ENCODE measurements at regions not wholly inside any gene's neighbourhood (a gene's known extent, or its start where the extent isn't known, plus 50 kb on each side); places are given as distances from the start of the nearest gene placed in this dataset.

DNA sequence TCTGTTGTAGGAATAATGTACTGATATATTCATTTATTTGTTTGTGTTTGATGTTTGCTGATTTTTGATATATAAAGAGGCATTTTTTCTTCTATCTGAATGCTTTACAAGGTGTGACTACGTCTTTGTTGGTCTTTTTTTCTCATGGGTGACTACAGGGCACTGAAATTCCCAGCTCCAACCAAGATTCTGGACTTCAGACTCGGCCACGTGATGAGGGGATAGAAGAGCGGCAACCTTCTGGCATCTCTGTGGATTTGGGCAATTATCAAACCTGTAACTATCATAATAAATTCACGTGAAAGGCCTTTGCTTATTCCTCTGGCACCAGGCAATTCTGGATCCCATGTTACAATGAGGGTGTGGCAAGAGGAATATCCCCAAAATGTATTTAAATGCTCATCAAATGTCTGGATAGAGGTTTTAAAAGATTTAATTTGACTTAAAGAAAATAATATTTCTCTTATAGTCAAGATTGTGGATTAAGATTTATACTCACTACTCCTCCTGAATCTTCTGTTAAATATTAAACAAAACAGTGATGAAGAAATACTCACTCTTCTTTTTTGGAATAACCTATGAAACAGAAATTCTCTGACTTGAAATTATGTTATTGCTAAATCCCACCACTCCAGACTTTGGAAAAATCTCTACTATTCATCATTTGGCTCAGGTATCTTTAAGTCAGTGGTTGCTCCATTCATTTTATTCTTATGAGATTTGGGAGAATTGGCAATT is 276.3 kb downstream of the GPR37 start:
- DNase-seq: no peak

DNA sequence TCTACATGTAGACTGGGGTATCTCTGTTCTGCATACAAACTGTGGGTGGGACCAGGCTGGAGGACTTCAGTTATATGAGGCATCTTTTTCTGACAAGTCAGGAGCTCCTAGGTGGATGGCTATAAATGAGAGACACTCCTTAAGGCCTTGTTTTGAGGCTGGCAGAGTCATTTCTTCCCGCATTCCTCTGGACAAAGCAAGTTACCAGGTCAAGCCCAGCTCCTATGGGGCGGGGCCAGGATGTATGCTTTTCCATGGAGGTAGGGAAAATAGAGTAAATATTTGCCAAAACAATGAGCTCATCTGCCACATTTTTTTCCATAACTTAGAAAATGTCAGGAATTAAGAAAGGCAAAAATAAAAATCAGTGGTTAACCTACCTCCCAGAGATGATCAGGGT is 283.4 kb downstream of the GPR37 start:
- DNase-seq: no peak

DNA sequence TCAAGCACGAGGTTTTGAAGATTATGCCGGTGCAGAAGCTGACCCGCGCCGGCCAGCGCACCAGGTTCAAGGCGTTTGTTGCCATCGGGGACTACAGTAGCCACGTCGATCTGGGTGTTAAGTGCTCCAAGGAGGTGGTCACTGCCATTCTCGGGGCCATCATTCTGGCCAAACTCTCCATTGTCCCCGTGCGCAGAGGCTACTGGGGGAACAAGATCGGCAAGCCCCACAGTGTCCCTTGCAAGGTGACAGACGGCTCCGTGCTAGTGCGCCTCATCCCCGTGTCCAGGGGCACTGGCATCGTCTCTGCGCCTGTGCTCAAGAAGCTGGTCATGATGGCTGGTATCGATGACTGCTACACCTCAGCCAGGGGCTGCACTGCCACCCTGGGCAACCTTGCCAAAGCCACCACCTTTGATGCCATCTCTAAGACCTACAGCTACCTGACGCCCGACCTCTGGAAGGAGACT is 284.7 kb downstream of the GPR37 start:
- DNase-seq: no peak

DNA sequence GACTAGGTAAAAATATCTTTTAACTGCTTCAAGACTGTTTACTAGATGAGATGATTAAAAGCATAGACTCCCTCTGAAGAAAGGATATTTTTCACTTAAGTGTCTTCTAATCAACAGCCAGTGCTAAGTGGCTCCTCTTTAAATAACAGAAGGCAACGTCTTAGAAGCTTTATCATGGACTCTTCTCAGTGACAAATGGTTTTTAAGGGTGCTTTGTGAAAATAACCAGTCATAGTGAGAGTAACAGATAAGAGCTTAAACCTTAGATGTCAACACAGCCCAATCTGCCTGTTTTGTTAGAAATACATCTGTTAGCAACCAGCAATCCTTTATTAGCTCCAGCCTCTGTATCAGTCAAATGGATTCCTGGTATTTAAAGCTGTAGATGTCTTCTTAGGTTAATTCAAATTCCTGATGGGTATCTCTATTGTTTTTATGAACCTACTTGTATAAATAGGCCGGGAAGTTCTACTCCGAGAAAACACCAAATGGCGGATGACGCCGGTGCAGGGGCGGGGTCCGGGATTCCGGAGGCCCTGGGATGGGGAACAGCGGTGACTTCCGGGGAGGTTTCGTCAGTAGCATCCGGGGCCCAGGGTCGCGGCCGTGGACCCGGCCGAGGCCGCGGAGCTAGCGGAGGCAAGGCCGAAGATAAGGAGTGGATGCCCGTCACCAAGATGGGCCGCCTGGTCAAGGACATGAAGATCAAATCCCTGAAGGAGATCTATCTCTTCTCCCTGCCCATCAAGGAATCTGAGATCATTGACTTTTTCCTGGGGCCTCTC is 285.4 kb downstream of the GPR37 start:
- DNase-seq: no peak

DNA sequence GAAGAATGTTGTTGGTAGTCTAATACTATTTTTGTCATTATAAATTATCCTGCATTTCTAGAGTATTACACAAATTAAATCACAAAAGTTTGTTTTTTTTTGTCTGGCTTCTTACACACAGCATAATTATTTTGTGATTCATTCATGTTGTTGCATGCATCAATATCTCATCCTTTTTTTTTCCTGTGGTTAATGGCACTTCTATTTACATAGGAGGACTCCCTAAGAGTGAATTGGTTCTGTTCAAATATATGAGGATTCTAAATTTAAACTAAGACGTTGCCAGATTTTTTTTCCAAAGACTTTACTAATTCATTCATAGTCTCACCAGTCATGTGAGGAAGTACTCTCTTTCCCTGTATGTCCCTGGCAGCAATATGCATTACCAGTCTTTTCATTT is 303.3 kb downstream of the GPR37 start:
- DNase-seq: no peak

DNA sequence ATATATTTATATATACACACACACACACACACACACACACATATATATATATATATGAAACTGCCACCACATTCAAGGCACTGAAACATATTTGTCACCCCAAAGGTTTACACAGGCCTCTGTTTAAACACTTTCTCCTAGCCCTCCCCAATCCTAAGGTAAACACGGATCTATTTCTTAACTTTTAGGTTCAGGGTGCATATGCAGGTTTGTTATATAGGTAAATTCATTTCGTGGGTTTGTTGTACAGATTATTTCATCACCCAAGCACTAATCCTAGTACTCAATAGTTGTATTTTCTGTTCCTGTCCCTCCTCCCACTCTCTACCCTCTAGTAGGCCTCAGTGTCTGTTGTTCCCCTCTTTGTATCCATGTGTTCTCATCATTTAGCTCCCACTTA is 305.0 kb downstream of the GPR37 start:
- DNase-seq: no peak

DNA sequence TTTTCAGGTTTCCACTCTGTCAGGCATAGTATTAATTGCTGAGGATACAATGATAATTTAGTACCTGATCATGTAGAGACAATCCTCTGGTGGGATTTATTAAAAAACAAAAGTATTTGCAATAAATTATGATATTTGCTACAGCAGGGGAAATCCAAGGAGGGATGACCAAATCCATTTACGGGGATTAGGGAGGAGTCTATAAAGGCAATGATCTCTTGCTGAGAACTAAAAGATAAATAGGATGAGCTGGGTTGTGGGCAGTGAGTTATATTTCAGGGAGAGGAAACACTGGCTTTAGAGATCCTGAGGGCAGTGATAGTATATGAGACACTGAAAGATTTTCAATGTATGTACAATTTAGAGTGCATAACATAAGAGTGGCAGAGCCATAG is 305.5 kb downstream of the GPR37 start:
- no peak for DNase-seq

DNA sequence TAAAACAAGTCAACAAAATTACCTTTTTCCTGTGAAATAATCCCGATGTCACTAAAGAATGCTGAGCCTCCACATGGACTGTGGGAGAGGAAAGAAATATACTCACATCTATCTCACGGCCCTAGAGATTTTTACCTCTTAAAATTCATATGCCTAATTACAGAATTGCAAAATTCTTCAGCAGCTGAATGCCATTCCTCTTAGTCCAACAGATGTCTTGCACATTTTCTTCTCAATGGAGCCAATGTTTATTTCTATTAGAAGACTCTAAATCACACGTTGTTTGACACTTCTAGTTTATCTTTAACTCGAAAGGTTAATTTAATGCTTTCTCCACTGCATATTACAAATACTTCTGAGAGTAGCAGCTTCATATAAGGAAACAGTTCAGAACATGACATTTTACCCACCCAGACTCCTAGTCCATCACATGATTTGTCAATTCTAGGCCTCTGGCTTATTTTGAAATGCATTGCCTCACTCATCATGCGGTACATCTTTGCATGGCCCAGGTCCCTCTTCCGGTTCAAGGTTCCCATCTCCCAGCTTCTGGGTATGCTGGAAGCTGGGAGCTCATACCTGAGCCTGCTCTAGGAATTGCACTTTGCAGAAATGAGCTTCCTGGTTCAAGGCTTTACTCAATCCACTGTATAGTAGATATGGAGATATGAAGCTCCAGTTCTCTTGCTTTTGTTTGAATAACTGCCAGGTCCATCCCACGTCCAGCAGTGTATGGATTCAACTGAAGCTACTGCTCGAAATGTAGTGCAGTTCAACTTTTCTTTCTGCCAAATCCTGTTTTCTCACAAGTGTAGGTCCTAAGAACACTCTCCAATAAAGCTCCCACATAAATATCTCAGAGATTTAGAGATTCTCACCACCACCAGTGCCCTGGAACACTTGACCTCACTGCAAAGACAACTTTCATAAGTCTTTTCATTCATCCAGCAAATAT is 306.2 kb downstream of the GPR37 start:
- DNase-seq: no peak

DNA sequence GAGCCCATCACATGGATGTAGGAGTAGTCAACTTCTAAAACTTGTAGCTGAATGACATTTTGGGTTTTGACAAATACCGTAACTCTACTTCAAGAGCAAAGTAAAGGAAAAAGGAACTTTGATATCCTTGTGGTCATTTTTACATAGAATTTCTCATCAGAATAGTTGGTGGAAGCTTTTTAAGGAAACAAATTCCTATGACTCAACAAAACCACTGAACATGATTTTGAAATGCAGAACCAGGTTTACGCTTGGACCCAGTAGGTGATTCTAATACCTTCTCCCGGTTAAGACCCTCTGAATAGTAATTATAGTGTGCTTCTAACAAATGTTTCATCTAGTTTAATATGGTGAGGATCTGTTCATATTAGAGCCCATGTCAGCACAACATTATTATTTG is 307.8 kb downstream of the GPR37 start:
- no peak for DNase-seq

DNA sequence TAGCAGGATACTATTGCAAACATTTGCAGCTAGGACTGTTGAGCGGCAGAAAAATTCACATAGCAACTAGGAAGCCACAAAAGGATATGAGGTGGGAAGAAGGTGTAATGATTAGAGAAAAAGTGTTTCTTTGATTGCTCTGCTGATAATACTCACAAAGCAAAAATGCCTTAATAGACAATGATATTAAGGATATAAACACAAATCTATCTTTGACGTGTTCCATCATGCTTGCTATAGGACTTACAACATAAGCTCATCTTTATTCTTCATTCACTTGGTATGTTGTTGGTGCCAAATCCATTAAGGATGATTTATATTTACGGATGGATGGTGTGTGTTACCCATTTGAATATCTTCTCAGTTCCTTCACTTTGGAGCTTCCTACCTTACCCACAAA is 309.3 kb downstream of the GPR37 start:
- no peak for DNase-seq

DNA sequence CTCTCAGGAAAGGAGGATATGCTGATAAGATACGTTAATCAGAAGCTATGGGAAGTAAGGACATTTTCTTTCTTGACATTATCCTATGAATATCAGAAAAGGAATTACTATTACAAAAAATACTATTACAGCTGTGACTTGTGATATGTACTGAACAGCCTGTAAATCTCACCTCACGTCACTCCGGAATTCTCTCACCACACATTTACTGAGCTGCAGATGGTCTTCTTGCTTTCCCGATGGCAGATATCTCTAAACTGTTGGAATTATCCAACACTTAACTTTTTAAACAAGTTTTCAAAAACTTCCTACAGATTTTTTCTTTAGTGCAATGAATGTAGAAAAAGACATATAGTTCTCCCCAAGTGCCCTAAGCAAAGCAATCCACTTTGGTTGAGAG is 313.4 kb downstream of the GPR37 start:
- DNase-seq: no peak

DNA sequence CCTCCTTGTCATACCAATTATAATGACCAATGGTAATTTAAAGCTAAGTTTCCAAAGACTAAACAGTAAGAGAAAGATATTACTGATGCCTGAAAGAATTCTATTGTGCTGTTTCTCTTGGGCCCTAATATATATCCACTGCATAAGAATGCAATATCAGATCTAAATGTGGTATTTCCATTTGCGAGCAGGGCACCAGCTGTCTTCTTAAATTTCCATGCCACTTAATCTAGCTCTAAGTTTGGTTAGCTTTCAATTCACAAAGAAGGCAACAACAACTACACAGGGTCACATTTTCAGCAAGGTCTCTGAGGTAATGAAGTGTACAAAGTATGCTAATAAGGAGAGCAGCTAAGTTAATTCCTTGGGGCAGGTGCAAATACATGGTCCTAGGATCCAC is 315.7 kb downstream of the GPR37 start:
- no peak for DNase-seq

DNA sequence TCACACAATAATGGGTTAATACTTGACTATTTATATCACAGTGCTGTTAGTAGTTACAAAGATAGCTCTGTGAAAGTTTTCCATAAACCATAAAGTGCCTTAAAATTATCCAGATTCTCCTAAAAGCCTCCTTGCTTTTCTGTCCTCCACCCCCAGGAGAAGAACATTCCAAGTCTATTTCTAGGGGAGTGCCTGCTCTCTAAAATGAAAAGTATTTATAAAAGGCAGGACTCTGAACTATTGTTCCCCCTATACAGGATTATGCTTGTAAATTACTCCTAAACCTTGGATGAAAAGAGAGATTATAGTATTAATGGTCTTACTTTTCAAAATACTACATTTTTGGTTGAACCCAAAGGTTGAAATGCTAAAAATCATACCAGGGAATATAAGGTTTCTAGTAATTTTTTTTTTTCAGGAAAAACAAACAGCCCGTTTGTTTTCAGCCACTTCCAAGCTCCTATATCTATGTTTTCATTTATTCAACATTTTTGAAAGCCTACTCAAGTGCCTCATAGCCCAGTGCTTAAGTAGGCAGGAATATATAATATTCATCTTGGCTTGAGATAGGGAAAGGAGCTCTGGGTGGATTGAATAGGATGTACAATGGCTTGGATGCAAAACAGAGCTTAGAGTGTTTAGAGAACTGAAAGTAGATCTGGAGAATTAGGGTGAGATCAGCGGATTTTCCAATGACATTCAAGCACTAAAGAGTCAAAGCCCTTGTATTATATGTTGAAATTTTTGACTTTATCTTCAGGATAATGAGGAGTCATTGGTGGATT is 320.7 kb downstream of the GPR37 start:
- DNase-seq: no peak

DNA sequence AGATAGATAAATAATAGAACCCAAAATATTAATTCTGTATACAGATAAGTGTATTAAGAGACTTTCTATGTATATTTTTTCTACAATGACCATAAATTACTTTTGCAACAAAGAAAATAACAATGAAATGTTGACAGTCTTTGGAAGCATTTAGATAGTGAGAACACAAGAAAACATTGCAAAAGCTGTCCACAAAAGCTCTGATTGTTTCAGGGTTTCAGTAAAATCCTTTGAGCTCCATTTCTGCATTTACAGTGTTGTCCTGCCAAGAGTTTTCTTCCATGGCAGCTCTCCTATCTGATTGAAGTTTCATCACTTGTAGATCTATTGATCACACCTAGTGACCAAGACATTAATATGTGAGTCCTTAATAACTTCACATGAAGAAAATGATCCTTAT is 321.8 kb downstream of the GPR37 start:
- no peak for DNase-seq

DNA sequence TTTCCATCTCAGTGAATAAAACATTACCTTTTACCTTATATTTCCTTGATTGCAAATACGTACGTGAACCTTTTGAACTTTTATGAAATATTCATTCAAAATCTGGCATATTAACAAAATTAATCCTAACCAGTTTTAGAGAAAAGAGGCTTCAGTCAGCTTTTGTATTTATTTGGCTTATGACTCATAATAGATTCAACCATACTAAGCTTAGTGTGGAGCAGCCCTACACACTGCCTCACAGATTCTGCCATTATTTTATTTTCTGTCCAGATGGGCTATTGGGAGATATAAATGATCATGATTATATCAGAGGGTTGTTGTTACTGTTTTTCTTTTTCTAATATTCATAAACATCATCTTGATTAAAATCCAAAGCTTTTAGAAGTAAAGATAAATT is 325.5 kb downstream of the GPR37 start:
- DNase-seq: no peak

DNA sequence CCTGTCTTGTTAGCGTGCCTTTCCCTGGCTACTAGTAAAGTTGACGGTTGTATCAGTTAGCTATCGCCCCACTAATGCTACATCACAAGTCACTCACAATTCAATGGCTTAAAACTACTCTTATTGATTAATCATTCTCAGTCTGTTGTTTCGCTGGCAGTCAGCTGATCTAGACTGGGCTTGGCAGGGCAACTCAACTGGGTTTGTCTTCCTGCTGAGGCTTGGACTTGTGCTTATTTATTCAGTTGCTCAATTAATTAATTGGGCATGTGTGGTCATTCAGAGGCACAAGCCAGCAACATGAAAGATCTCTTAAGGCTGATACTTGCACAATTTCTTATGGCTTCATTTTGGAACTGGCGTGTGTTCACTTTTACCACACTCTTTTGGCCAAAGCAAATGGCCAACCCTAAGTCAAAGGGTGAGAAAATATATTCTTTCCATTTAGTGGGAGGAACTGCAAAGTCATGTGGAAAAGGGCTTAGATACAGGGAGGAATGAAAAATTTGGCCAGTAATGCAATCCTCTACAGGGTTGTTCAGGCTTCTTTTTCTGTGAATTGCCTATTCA is 333.5 kb downstream of the GPR37 start:
- DNase-seq: no peak

DNA sequence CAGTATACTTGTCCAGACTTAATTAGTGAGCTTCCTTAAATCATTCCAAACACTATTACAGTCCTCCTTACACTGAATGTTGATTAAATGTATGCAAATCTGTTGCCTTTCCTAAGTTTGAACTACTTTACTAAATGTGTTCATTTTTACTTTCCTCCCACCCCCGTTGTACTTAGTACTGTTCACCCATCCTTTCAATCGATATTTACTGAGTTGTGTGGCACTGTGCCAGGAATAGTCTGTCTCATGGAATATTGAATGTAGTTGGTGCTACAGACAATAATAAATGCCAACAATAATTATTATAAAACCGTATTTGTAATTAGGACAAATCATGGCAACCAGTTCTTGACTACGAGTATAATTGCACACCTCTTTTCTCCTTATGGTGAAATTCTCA is 335.7 kb downstream of the GPR37 start:
- no peak for DNase-seq

DNA sequence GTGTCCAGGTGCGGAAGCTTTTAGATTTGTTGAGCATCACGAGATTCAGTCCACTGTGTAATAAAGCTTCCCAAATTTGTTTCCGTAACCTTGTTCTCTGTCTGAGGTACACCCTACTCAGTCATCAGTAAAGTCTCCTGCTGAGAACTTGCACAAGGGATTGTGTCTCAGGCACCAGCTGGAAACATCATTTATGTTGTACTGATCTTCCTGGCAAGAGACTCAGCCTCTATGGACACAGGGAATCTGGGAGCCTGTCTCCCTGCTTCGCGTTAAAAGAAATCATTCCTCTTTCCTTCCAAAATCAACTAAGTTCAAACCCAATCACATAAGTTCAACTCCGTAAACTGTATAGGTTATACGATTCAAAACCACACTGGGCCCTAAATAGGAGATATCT is 336.8 kb downstream of the GPR37 start:
- DNase-seq: no peak

DNA sequence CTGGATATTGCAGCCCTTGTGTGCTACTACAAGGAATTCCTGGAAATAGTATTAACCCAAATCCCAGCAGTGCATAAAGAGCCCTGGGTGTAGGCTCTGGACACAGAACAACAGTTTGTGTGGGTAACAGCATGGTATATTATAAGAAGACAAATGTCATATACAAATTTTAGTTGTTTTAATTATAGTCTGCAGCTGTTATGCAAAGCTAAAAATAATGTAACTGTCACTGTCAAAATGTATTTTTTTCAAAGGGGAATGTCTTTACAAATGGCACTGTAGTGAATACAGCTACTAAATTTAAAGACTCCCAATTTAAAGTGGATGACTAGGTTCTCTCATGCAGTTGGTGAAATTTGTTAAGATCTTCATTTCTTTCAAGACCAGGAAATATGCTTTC is 339.0 kb downstream of the GPR37 start:
- no peak for DNase-seq

DNA sequence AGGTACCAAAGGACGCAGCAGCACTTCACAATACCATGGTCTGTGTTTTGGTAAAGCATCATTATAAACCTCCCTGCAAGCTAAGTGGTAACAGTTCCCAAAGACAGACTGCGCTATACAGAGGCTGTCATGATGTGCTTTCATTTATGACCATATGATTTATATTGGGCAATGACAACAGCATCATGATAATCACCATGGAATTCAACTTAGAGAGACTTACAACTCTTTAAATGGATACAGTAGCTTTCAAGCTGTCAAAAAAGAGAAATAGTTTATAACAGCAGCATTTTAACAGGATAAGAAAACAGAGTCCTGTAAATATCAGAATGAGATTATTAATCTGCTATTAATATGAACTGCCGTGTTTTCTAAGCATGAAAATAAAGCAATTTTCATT is 341.7 kb downstream of the GPR37 start:
- no peak for DNase-seq

DNA sequence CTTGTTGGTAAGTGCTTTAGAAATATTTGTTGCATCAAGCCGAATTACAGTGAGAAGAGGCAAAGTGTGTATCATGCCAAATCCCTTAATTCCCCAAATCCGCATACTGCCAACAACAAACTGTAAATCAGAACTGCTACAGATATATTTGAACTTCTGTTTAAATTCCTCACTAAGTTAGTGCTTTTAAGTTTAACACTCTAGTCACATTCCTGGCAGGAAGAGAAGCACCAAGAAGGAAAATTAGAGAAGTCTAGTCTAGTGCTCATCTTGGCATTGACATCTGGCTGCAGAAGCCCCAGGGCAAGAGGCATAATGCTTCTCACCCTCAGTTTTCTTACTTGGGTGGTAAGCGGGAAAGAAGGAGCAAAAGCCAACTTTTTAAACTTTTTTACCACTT is 343.5 kb downstream of the GPR37 start:
- no peak for DNase-seq

DNA sequence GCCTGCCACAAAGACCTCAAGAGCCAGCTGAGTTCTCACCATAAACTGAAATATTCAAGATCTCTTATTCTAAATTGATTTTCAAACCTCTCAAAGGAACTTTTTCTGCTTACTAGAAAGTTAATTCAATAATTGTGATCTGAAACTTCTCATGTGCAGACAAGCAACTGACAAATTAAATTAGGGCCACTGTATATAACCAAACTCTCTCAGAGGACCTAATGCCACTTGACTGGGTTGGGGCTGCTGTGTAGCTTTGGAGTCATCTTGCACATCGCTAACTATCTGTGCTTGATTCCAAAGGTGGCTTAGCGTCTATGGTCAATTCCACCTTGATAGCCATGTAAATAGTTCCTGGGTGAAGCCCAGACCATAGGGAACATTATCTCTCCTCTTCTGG is 345.2 kb downstream of the GPR37 start:
- no peak for DNase-seq

All from SHP77 (cell line).